Gastroesophageal sphincter (tissue), 4 donors: ENCODE measurements at regions not wholly inside any gene's neighbourhood (a gene's known extent, or its start where the extent isn't known, plus 50 kb on each side); places are given as distances from the start of the nearest gene placed in this dataset.

Experiments used
- ATAC-seq: fragments of 150-250 bp; one replicate; pipeline ENCODE4 v1.9.1; 2016; ENCODE audit warnings: mild to moderate bottlenecking, moderate library complexity
- H3K27ac ChIP-seq, 4 donors: fragments of 200-600 bp; sonication (generic) in 3 of 4; 1 replicate in 3 of 4; 2 replicates in 1 of 4; pipeline ENCODE4 v1.5.1; 2016 to 2019
- H3K27me3 ChIP-seq: fragments of 200-600 bp; sonication (generic); one replicate; pipeline ENCODE4 v1.5.1; 2019
- H3K36me3 ChIP-seq, 2 donors: fragments of 200-600 bp; sonication (generic); one replicate each; pipeline ENCODE4 v1.5.1; 2019; ENCODE audit warnings: control low read depth in 1 of 2
- H3K4me1 ChIP-seq, 3 donors: fragments of 200-600 bp; sonication (generic); 1 replicate in 2 of 3; 2 replicates in 1 of 3; pipeline ENCODE4 v1.5.1; 2016 to 2019; ENCODE audit warnings: control low read depth in 2 of 3
- H3K4me3 ChIP-seq, 2 donors: fragments of 200-600 bp; sonication (generic); one replicate each; pipeline ENCODE4 v1.5.1; 2019; ENCODE audit warnings: mild to moderate bottlenecking in 1 of 2, moderate library complexity in 1 of 2
- H3K9me3 ChIP-seq, 3 donors: fragments of 200-600 bp; sonication (generic); one replicate each; pipeline ENCODE4 v1.5.1; 2017 to 2019; ENCODE audit warnings: control low read depth in 2 of 3
- CTCF ChIP-seq, 4 experiments: fragments of 200-600 bp in 2 of 4; fragments of 450-650 bp in 2 of 4; sonication (generic) in 1 of 4; IDR thresholded peaks; one replicate each; pipeline ENCODE4 v1.5.1; 2017 to 2019; ENCODE audit warnings: antibody characterized with exemption in 4 of 4, mild to moderate bottlenecking in 2 of 4, moderate library complexity in 2 of 4
- EP300 ChIP-seq: sonication (generic); formaldehyde crosslinking; IDR thresholded peaks from one replicate; pipeline ENCODE4 v1.6.1; 2017; ENCODE audit warnings: antibody characterized with exemption, mild to moderate bottlenecking
- POLR2A ChIP-seq, 2 donors: fragments of 450-650 bp; IDR thresholded peaks; one replicate each; pipeline ENCODE4 v1.6.1; 2017; ENCODE audit warnings: antibody characterized with exemption in 2 of 2, mild to moderate bottlenecking in 2 of 2, moderate library complexity in 1 of 2
- POLR2AphosphoS5 ChIP-seq: sonication (generic); formaldehyde crosslinking; IDR thresholded peaks from one replicate; pipeline ENCODE4 v1.6.1; 2017; ENCODE audit warnings: antibody characterized with exemption
- WGBS, 2 donors: methylation state at CpG; one replicate each; pipeline ENCODE4 v1.1.5; 2018; ENCODE audit warnings: low coverage in 1 of 2; 5-methylcytosine and 5-hydroxymethylcytosine counted together

- Histone ChIP-seq H3K27me3 (no peaks in the 10 kb centered on the region), H3K36me3 (no peaks in the 10 kb centered on the region), H3K4me3 (peak overlapping the region in 1 of 2 donors; percentile 35), H3K4me1 (peaks cover 0 to 47% (median 6%) of the 10 kb centered on the region in 3 donors), H3K9me3 (no peaks in the 10 kb centered on the region), H3K27ac (peak overlapping the region; percentile 36 to 84 (median 82))
- TF ChIP-seq POLR2A (IDR thresholded peaks at IDR 0.05) (no peak), EP300 (no peak), POLR2AphosphoS5 (no peak), CTCF (IDR thresholded peaks at IDR 0.05) (no peak)
- 60 to 100% methylated on average over 1 of the region's 16 CpGs for whole genome bisulfite sequencing, 2 donors
- ATAC-seq, result no peak
Measured at GRCh38 chr2:8582651-8583399, 99.0 kb upstream of the ID2 start.

GRCh38 chr2:8583400-8584173 is 98.3 kb upstream of the ID2 start:
- Histone ChIP-seq H3K4me1 (peaks cover 0 to 47% (median 6%) of the 10 kb centered on the region in 3 donors), H3K9me3 (no peaks in the 10 kb centered on the region), H3K4me3 (peak overlapping the region in 1 of 2 donors; percentile 35), H3K27ac (peak overlapping the region; percentile 44 to 84 (median 82)), H3K36me3 (no peaks in the 10 kb centered on the region), H3K27me3 (no peaks in the 10 kb centered on the region)
- ATAC-seq, result peak; percentile 99
- WGBS, 2 donors, result 2 to 12% methylated on average over 6 to 9 of the region's 39 CpGs
- peak; percentile 43 for TF ChIP-seq POLR2AphosphoS5
- no peak for TF ChIP-seq EP300
- peak in 1 of 2 donors; percentile 16 for TF ChIP-seq POLR2A (IDR thresholded peaks at IDR 0.05)
- TF ChIP-seq CTCF (IDR thresholded peaks at IDR 0.05), result peak in 1 of 4 experiments; percentile 23

GRCh38 chr2:8584174-8585066 is 97.4 kb upstream of the ID2 start:
- no peaks in the 10 kb centered on the region for H3K9me3 ChIP-seq
- peaks cover 0 to 47% (median 6%) of the 10 kb centered on the region in 3 donors for H3K4me1 ChIP-seq
- H3K4me3 ChIP-seq, result peak overlapping the region in 1 of 2 donors; percentile 35
- no peaks in the 10 kb centered on the region for H3K27me3 ChIP-seq
- WGBS, 2 donors, result 33 to 52% methylated on average over 3 to 8 of the region's 29 CpGs
- no peak for TF ChIP-seq EP300
- no peak for TF ChIP-seq POLR2AphosphoS5
- no peak for TF ChIP-seq POLR2A (IDR thresholded peaks at IDR 0.05)
- TF ChIP-seq CTCF (IDR thresholded peaks at IDR 0.05), result no peak
- no peak for ATAC-seq
- no peaks in the 10 kb centered on the region for H3K36me3 ChIP-seq
- peak overlapping the region; percentile 44 to 84 (median 82) for H3K27ac ChIP-seq

GRCh38 chr2:8586457-8587051 is 95.3 kb upstream of the ID2 start:
- Histone ChIP-seq H3K36me3 (no peaks in the 10 kb centered on the region), H3K4me1 (peaks cover 0 to 43% (median 6%) of the 10 kb centered on the region in 3 donors), H3K4me3 (no peak overlapping the region), H3K9me3 (no peaks in the 10 kb centered on the region), H3K27me3 (no peaks in the 10 kb centered on the region), H3K27ac (peak overlapping the region in 1 of 4 donors; percentile 55)
- ATAC-seq, result no peak
- no peak for TF ChIP-seq POLR2AphosphoS5
- no peak for TF ChIP-seq EP300
- TF ChIP-seq POLR2A (IDR thresholded peaks at IDR 0.05), result no peak
- no peak for TF ChIP-seq CTCF (IDR thresholded peaks at IDR 0.05)
- 88% methylated on average over 3 of the region's 15 CpGs; no CpG with 5 or more reads in 1 of the 2 donors for WGBS, 2 donors
